ENCODE measurements at regions not wholly inside any gene's neighbourhood (a gene's known extent, or its start where the extent isn't known, plus 50 kb on each side); places are given as distances from the start of the nearest gene placed in this dataset.

DNA sequence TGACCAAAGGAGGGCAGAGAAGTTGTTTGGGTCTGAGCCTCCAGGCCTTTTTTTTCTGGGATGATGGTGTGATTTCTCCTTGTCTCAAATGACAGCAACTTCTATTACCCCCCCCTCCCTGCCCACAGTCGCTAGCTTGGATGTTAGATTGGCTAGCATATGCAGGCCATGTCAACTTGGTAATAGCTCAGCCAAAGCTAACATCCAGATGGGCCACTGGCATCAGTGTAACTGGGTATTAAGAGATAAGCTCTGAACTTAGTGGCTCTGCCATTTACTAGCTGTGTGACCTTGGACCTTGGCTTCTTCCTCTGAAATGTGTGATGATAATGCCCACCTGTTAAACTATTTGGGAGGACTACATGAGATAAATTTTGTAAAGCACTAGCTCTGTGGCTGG is 86.9 kb upstream of the TSPAN2 start:
- TF ChIP-seq, protein P1, sequence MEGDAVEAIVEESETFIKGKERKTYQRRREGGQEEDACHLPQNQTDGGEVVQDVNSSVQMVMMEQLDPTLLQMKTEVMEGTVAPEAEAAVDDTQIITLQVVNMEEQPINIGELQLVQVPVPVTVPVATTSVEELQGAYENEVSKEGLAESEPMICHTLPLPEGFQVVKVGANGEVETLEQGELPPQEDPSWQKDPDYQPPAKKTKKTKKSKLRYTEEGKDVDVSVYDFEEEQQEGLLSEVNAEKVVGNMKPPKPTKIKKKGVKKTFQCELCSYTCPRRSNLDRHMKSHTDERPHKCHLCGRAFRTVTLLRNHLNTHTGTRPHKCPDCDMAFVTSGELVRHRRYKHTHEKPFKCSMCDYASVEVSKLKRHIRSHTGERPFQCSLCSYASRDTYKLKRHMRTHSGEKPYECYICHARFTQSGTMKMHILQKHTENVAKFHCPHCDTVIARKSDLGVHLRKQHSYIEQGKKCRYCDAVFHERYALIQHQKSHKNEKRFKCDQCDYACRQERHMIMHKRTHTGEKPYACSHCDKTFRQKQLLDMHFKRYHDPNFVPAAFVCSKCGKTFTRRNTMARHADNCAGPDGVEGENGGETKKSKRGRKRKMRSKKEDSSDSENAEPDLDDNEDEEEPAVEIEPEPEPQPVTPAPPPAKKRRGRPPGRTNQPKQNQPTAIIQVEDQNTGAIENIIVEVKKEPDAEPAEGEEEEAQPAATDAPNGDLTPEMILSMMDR (IDR thresholded peaks at IDR 0.05) = no peak
- TF ChIP-seq POLR2AphosphoS5 (IDR thresholded peaks at IDR 0.05) (no peak), EP300 (IDR thresholded peaks at IDR 0.05; ENCODE audit: low read depth) (no peak)
